ENCODE measurements at regions not wholly inside any gene's neighbourhood (a gene's known extent, or its start where the extent isn't known, plus 50 kb on each side); places are given as distances from the start of the nearest gene placed in this dataset.
"Not testable (repeated sequence)": the region's sequence is repeated elsewhere in the genome, so short reads cannot be mapped to it uniquely, and the experiment has no call there.

DNA sequence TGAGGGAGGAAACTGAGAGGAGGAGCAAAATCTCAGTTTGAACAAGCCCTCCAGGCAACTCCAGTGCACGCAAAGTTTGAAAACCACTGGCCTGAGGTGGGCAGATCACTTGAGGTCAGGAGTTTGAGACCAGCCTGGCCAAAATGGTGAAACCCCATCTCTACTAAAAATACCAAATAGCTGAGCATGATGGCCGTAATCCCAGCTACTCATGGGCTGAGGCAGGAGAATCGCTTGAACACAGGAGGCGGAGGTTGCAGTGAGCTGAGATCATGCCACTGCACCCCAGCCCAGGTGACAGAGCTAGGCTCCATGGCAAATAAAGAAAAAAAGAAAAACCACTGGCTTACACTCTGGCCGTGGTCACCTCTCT, 51.9 kb upstream of the SLC1A4 start:
- intact Hi-C loops (cut with DNase I); DNase-seq (ENCODE audit: low spot score); ATAC-seq: not testable (repeated sequence)

DNA sequence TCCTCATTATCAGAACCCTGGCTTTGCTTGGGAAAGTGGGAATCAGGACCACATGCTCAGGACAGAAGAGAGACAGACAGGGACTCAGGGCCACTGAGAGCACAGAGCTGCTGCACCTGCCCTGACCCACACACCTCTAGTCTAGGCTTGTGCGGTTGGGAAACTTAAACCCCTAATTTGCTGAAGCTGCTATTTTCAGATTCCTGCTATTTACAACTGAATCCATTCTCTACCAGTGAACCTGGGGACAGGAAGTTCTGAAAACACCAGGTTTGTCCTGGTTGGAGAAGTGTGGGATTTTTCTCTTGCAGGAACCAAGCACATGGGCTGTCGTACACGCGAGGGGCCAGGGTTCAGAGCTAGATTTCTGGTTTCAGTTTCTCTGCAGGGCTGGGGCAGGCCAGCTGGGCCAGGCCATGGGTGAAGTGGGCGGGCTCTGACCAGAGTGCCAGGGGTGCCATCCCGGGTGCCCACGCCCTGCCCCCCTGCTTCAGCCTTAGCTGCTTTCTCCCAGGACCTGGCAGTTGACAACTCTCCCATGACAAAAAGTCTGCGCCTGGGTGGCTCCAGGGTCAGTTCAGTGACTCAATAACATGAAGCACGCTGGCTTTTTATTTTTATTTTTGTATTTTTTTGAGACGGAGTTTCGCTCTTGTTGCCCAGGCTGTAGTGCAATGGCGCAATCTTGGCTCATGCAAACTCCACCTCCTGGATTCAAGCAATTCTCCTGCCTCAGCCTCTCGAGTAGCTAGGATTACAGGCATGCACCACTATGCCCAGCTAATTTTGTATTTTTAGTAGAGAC, 51.3 kb upstream of the SLC1A4 start:
- intact Hi-C loops (cut with DNase I): no loop called here
- DNase-seq (ENCODE audit: low spot score) (peak; percentile 73), ATAC-seq (peak; percentile 88)

DNA sequence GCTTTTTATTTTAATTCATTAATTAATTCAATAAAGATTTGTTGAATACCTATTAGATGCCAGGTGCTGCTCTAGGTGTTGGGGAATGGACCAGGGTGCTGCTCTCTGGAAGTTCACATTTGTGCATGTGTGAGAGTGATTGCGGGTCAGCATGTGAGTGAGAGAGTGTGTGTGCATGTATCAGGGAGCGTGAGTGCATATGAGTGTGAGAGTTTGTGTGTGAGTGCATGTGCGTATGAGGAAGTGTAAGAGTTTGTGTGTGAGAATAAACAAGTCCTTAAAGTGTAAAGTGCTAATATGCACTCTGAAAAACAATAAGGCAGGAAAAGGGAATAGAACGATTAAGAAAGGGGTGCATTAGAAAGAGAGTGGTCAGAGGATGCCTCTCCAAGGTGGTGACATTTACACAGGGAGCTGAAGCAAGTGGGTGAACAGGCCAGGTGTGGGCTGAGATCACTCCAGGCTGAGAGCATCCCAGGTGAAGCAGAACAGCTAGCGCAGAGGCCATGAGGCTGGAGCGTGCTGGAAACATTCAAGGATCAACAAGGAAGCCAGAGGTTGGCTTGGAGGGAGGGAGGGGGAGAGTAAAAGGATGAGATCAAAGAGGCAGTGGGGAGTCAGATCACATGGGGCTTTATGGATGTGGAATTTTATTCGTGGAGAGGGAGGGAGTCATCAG, 50.5 kb upstream of the SLC1A4 start:
- ATAC-seq (no peak), DNase-seq (ENCODE audit: low spot score) (no peak)
- intact Hi-C loops (cut with DNase I): no loop called here

DNA sequence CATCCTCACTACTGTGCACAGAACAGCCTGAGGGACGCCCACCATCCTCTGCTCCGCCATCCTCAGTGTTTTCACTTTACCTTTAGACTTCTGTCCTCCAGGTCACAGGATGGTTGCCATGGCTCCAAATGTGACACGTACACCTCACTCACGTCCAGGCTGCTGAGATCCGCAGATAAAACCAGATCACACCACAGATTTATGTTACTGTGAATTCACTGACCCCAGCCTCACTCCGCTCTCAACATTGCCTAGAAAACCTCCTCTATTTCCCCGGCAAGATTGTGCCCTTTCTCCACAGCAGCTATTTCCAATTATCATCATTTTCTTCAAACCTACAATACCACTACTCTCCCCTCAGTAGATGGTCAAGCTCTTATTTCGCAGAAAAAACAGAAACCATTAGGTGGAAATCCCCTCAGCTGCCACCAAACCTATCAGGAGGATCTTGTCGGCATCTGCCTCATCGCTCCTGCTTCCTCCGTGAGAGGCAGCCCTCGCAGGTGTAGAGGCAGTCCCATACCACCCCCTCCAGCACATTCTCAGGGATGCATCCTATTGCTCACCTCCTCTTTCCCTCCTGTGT, 49.8 kb upstream of the SLC1A4 start:
- ATAC-seq: no peak
- no peak for DNase-seq (ENCODE audit: low spot score)
- intact Hi-C loops (cut with DNase I): no loop called here
